ENCODE measurements at regions not wholly inside any gene's neighbourhood (a gene's known extent, or its start where the extent isn't known, plus 50 kb on each side); places are given as distances from the start of the nearest gene placed in this dataset.
A peak's percentile ranks its signal among the peaks of the same experiment; 100 is the strongest.
"Not testable (repeated sequence)": the region's sequence is repeated elsewhere in the genome, so short reads cannot be mapped to it uniquely, and the experiment has no call there.

DNA sequence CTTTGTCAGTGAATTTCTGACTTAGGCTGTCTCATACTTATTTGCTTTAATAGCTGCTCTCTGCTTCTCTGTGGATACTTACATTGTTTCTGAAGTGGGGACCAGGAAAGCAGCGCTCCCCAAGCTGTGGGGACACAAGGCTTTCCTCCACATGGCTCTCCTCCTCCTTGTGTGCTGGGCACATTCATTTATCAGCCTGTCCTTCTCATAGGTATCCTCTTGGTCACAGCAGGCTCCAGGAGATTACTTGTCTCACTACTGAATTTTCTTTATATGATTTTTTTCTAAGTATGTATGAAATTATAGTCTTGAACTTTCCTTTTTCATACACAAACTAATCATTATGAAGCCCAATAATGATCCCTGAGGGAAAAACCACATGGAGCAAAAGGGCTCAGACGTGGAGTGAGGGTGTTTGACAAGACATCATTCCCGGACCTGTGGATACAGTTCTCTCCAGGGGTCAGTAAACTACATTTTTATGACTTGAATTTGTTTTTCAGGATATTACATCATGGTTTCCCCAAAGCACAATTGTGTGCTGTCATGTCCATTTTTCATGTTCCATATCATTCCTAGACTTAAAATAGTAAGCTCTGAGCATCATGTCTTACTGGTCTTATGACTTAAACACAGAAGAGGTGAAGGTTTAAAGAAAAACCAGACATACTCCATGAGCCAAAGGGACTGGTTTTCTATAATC, 234.5 kb downstream of the PCSK1 start:
- no peak for FAIRE-seq

DNA sequence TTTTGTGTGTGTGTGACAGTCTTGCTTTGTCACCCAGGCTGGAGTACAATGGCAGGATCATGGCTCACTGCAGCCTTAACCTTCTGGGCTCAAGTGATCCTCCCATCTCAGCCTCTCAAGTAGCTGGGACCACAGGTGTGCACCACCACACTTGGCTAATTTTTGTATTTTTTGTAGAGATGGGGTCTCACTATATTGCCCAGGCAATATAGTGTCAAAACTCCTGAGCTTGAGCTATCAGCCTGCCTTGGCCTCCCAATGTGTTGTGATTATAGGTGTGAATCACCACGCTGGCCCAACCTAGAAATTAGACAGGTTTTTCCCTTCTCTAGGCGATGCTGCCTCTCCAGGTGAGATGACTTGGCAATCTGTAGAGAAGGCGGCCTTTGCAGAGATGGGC, 235.3 kb downstream of the PCSK1 start:
- not testable (repeated sequence) for FAIRE-seq

DNA sequence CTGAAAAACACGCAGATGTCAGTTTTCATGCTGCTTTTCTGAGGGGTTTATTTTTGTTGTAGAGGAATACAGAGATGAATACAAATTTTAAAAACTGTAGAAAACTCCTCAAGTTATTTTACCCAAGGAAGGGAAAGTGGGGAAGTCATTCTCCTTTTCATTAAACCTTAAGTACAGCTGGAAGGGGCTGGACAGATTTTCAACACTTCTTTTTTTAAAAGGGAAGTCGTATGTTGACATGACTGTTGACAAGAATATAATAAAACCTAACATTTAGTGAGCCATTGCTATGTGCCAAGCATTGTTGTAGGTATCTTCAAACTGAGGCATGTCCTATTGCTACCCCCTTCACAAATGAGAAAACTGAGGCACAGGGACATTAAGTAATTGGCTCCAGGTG, 235.7 kb upstream of the ELL2 start:
- no peak for FAIRE-seq

DNA sequence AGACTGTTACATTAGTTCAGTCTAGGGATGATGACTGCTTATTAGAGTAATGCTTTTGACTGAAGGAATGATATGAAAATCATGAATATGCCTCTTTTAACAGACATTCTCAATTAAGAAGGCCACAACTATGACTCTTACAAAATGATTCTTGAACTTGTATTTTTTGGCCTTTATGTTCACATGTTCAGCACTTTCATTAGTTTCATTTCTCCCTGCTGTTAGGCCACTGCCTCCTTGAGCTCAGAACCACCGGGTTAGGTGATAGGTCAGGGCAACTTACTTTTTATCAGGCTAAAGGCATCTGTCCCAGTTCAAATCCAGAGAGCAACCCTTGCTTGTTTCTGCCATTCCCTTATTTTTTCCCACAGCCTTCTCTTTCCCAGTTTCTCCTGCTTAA, 235.2 kb upstream of the ELL2 start:
- no peak for FAIRE-seq

DNA sequence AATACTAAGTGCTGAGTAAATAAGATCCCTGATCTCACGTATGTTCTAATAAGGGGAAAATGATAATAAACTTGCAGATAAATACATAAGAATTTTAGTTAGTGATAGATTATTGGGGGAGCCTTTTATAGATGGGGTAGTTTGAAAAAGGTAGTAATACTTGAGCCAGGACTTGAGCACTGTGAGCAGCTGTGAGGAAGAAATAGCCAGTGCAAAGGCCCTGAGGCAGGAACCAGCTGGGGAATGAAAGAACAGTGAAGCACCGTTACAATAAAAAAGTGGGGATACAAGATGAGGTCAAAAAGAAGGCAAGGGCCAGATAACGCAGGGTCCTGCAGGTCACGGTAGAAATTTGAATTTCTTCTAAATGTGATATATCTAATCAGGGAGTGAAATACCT, 234.8 kb upstream of the ELL2 start:
- FAIRE-seq = peak; percentile 27

DNA sequence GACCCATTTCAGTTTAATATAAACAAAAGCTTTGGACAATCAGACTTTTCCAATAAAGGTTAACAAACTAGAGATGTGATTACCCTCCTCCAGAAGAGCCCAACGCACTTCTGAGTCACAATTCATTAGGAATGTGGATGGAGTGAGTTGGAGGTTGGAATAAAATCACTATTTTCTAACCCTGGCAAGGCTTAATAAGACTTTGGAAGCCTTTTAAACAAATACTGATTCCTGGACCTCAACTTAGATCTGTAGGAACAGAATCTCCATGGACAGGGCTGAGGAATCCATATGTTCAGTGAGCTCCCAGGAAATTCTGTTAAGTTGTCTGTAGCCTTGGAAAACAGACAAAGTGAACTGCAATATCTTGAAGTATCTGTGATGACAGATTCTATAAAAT, 233.5 kb upstream of the ELL2 start:
- FAIRE-seq = no peak

DNA sequence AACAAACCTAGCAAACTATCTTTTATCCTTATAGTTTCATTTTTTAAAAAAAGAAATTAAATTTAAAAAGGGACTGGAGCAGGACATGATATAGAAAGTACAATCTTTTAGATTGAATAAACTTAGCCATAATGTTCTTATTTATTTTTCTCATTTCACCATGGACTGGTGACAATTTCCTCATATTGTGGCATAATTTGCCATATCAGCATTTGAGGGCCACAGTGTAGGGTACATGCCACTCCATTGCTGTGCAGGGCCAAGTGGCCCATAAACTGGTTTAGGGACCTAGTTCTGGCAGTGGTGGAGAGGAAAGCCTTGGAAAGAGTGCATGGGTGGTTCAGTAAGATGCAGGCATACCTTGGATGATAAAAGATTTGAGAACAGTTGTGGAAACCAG, 232.9 kb upstream of the ELL2 start:
- FAIRE-seq = no peak

DNA sequence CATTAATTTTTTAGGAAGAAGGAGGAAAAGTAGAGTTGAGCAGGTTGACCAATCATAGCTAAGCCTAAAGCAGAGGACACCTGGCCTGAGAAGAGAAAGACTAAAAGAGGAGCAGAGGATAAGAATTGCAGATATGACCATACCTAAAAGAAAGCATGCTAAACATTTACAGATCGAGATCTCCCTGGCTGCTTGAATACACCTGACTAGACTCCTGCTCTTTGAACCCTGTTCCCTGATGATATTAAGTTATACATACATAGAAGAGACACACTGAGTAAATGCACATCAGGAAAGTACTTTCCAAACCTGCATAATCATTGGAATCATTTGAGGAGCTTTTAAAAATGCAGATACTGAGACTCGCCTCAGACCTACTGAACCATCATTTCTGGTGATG, 232.3 kb upstream of the ELL2 start:
- FAIRE-seq = no peak

DNA sequence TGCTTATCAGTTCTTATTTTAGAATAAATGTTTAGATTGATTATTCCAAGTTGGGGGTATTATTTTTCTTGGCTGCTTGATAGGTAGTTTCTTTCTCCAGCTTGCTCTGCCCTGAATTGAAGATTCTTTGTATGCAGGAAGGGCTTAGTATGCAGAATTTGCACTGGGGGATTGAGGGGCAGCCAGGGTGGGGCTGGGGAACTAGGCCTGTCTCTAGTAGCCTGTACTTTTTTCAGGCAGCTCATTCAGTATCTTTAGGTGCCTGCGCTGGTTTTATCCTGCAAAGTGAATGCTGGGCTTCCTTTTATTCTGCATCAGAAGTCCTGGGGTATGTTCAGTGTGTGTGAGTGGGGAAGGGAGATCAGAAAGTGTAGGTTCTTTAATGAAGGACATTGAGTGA, 228.3 kb upstream of the ELL2 start:
- no peak for FAIRE-seq

DNA sequence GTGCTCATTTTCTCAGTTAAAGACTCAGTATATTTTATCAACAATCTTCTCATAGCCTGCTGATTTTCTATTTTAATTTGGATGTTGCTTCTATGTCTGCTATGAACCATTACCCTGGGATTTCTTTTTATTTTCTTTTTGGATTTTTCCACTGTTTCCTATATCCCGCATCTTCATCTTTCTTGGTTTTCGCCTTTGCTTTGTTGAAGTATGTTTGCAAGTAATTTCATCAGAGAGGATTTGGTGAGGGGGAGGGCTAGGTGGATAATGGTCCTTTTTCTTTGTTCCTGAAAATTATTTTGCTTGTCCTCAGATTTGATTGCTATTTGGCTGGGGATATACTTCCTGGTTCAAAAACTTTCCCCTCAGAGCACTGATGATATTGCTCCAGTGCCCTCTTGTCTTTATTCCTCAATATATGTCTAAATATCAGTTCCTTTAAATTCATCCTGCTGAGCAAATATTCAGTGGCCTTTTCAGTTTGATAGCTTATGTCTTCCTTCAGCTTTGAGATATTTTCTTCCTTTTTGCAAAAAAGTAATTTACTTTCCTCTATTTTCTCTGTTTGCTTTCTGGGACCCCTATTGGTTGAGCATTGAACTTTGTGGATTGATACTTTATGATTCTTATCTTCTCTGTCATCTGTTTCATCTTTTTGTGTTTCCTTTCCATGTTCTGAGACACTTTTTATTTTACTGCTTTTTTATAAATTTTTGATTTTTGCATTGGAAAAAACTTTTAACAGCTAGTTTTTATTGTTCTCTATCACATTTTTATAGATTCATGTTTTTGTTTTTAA, 227.6 kb upstream of the ELL2 start:
- FAIRE-seq = peak; percentile 51

DNA sequence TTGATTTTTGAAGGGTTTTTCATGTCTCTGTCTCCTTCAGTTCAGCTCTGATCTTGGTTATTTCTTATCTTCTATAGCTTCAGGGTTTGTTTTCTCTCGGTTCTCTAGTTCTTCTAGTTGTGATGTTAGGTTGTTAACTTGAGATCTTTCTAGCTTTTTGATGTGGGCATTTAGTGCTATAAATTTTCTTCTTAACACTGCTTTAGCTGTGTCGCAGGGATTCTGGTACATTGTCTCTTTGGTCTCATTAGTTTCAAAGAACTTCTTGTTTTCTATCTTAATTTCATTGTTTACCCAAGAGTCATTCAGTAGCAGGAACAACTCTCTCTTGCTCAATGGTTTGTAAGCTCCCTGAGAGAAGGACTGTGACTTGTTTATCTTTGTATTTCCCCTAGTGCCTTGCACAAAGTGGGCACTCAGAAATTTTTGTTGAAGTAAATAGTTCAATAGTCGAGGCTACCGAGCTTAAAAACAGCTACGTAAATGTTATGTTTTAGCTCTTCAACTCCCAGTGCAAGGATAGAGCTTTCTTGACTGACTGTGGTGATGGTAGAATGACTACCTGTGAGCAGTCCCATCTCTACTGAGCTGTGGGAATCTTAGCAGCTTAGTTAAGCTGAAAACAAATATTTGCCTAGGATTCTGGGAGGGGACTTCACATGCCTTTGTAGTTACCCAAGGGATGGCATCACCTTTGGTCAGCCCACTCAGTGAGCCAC, 225.8 kb upstream of the ELL2 start:
- FAIRE-seq = no peak

DNA sequence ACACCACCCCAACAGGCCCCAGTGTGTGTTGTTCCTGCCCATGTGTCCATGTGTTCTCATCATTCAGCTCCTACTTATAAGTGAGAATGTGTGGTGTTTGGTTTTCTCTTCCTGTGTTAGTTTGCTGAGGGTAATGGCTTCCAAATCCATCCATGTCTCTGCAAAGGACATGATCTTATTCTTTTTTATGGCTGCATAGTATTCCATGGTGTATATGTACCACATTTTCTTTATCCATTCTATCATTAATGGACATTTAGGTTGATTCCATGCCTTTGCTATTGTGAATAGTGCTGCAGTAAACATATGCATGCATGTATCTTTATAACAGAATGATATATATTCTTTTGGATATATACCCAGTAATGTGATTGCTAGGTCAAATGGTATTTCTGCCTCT, 222.9 kb upstream of the ELL2 start:
- not testable (repeated sequence) for FAIRE-seq

DNA sequence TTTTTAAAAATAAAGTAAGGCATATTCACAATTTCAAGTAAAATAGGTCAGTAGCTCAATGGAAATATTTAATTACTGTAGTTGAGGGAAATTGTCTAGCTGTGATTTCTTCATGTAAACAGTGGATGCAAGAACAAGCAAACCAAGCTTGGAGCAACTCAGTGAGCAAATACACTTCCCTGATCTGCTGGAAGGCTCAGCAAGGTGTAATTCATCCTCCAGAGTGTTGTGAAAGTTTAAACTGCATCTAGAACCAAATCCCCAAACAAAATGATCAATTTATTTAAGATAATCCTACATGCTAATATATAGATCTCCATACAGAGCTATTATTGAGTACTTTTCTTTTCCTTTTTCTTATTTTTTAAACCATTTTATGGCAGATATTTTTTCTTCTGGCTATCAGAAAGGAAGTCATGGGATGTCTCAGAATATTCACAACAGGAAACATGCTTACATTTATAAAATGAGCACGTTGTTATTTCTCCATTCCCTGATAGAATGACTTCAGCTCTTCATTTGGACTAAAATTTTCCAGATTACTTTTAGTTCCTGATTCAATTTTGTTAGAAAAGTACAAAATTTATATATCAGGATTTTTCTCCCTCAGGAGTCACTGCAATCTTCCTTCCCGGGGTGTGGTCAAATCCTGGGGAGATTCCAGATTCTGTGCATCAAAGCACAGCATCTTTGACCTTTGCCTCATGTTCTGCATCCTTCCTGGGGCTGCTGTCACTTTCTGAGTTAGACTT, 219.2 kb upstream of the ELL2 start:
- no peak for FAIRE-seq

DNA sequence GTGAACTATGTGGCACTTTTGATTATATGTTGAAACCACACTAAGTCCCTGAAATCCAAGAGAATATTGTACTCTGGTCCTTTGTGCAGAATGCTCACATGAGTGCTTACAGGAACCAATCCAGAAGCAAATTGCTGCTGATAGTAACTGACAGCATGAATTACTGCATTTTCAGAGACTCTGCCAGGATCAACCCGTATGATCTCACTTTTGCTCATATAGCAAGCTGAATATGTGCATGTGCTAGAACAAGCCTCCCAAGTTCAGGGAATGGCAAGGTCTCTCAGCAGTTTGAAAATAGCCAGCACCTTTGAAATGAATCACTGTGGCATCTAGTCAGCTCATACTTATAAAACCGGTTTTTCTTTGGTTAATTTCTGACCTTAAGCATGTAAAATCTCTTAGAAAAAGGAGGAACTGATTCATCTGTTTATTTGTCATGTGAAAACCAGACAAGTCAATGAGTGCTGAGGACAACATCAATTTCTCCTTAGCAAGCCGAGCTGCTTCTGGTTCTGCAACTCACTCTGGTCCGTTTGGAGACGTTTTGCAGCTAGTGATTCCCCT, 215.7 kb upstream of the ELL2 start:
- FAIRE-seq = peak; percentile 92

DNA sequence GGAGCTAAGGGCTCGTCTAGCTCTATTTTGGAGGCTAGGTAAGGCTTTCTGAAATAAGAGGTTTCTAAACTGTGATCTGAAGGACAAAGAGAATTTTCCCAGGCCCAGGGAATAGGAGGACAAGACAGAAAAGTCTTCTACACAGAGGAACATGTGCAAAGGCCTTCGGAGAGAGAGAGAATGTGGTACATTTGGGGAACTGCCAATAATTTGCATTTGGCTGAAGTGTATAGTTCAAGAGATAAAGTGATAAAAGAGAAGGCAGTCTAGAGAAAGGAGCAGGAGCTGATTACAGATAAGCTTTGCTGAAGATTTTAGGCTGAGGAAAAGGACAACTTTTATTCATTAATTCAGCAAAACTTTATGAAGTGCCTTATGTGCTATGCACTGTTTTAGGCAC, 214.4 kb upstream of the ELL2 start:
- no peak for FAIRE-seq

DNA sequence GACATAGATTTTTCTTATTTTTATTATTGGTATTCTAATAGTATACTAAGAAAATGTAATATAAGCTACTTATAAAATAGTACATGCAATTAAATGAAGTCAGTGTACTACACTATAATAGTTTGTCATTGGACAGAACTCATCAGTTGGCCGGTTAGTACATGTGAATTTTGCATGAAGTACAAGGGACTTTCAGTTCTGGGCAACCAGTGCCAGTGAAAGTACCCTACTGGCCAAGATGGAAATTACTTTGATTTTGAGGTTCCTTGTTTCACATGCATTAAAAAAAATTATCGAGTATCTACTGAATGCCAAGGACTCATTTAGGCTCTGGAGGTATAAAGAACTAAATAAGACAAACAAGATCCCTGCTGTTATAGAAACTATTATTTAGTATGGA, 213.4 kb upstream of the ELL2 start:
- FAIRE-seq = no peak

DNA sequence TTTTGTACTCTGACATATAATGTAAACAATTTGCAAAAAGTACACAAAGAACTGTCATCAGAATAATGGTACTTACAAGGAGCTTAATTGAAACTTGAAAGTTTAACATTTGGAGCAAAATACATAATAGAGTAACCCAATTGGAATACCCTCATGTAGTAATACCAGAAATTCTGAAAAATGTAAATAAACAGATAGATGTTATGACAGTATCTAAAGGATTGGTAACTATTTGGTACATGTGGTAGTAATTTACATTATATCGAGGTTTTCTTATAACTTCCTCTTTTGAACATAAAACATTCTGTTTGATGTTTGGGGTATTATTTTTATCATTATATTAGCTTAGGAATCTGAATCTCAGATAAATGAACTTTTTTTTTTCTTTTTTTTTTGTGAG, 211.7 kb upstream of the ELL2 start:
- FAIRE-seq = no peak

DNA sequence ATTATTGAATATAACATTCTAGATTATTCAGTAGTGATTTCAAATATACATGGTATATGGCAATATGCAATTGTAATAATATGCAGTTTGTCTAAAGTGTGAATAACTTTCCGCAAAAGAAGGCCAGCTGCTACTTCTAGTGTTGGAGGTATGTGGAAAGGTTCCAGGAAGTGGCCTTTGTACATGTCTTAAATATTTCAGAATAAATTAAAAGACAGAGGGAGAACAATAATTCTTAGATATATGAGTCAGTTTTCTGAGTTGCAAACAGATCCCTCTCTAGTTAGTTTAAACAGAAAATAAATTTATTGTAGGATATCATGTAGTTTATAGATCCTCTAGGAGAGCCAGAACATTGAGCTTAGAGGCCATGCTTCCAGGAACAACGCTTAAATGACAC, 210.8 kb upstream of the ELL2 start:
- FAIRE-seq = no peak

DNA sequence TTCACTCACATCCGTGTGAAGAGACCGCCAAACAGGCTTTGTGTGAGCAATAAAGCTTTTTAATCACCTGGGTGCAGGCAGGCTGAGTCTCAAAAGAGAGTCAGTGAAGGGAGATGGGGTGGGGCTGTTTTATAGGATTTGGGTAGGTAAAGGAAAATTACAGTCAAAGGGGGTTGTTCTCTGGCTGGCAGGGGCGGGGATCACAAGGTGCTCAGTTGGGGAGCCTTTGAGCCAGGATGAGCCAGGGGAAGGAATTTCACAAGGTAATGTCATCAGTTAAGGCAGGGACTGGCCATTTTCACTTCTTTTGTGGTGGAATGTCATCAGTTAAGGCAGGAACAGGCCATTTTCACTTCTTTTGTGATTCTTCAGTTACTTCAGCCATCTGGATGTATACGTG, 210.3 kb upstream of the ELL2 start:
- FAIRE-seq = not testable (repeated sequence)

DNA sequence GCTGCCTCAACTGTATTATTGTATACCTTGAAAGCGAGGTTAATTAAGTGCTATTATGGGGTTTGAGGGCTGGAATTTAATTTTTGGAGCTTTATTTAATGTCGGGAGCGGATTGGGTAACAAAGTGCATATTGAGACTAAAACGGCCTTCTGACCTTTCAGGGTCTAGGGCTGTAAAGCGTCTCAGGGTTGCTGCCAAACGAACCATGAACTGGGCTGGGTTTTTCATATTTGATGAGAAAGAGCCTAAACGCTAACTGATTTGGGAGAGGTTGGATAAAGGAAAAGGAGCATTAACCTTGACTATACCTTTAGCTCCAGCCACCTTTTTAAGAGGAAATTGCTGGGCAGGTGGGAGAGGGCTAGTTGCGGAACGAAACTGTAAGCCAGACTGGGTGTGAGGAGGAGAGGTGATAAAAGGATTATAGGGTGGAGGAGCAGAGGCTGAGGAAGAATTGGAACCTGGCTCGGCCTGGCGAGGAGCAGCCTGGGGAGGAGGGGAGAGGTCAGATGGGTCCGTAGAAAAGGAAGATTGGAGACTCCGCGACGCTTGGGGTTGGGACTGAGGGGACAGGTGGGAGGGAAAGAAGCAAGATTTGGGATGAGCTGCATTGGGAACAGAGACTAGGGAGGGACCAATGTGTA, 209.0 kb upstream of the ELL2 start:
- FAIRE-seq = not testable (repeated sequence)

DNA sequence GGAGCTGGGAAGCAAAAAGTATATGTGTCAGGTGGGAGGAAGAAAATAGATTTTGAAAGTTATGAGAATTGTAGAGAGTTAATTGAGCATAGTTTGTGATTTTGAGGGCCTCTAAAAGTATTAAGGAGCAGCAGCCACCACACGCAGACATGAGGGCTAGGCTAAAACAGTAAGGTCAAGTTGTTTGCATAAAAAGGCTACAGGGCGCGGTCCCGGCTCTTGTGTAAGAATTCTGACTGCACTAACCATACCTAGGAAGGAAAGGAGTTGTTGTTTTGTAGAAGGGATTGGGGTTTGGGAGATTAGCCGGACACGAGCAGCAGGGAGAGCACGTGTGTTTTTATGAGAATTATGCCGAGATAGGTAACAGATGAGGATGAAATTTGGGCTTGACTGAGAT, 207.2 kb upstream of the ELL2 start:
- not testable (repeated sequence) for FAIRE-seq

DNA sequence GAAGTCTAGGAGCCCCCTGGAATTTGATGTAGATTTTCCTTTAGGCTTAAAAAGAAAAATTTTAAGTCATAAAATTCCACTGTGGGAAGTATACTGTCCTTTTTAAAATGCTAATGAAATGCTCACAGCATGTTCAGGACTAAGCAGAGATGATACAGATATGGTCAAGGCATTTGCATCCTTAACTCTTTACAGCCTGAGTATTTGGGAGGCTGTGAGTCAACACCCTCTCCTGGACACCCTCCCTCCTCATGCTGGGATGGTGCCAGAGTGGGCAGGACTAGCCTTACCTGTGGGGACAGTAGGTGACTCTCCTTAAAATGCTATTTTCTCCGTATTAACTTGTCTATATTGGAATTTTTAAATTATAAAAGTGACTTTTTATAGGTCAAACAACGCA, 197.4 kb upstream of the ELL2 start:
- FAIRE-seq = no peak
